NB4 (cell line): ENCODE measurements at regions not wholly inside any gene's neighbourhood (a gene's known extent, or its start where the extent isn't known, plus 50 kb on each side); places are given as distances from the start of the nearest gene placed in this dataset.

ENCODE experiments used
- CTCF ChIP-seq: IDR thresholded peaks from one replicate; pipeline ENCODE4 v1.5.1; 2012; ENCODE audit warnings: low read depth, low read length
- MAX ChIP-seq: IDR thresholded peaks from 2 replicates; pipeline ENCODE4 v1.6.1; 2011; ENCODE audit warnings: low read depth, low read length
- MYC ChIP-seq: IDR thresholded peaks from 2 replicates; pipeline ENCODE4 v1.6.1; 2011; ENCODE audit warnings: low read depth, low read length
- POLR2A ChIP-seq: IDR thresholded peaks from 2 replicates; pipeline ENCODE4 v1.6.1; 2011; ENCODE audit warnings: mild to moderate bottlenecking; ENCODE audit not compliant: insufficient read length; ENCODE audit errors: extremely low read depth

- TF ChIP-seq CTCF (no peak), POLR2A (no peak), MAX (no peak), MYC (no peak)
These were observed 598.4 kb downstream of the RWDD3 start for GRCh38 chr1:95832370-95832769.
